GM12878 (cell line): ENCODE measurements at regions not wholly inside any gene's neighbourhood (a gene's known extent, or its start where the extent isn't known, plus 50 kb on each side); places are given as distances from the start of the nearest gene placed in this dataset.

Source experiments
- BCL3 ChIP-seq: IDR thresholded peaks from 2 replicates; pipeline ENCODE4 v1.6.1; 2011; ENCODE audit warnings: borderline replicate concordance, low read depth, mild to moderate bottlenecking, moderate library complexity, low read length; ENCODE audit not compliant: insufficient read depth, poor library complexity, severe bottlenecking
- EP300 ChIP-seq, 2 experiments: fragments of 150-350 bp in 1 of 2; IDR thresholded peaks; 2 replicates each; pipeline ENCODE4 v1.6.1; 2011 to 2012; ENCODE audit warnings: low read depth in 2 of 2, low read length in 2 of 2, borderline replicate concordance in 1 of 2, improper control_type of control experiment in 1 of 2, inconsistent platforms in 1 of 2; ENCODE audit not compliant: control insufficient read depth in 1 of 2
- EZH2 ChIP-seq: IDR thresholded peaks from 2 replicates; pipeline ENCODE4 v1.6.1; 2012; ENCODE audit warnings: low read depth, mild to moderate bottlenecking, control low read depth, inconsistent platforms, low read length, borderline replicate concordance; ENCODE audit not compliant: control insufficient read depth
- HDAC2 ChIP-seq: fragments of 200-600 bp; sonication (generic); IDR thresholded peaks from 2 replicates; pipeline ENCODE4 v1.6.1; 2017
- NFYB ChIP-seq: IDR thresholded peaks from 2 replicates; pipeline ENCODE4 v1.6.1; 2011; ENCODE audit warnings: low read depth, mild to moderate bottlenecking, low read length, improper control_type of control experiment, moderate library complexity; ENCODE audit not compliant: insufficient read depth
- POLR2A ChIP-seq: IDR thresholded peaks from 2 replicates; pipeline ENCODE4 v1.6.1; 2011; ENCODE audit warnings: low read depth, mild to moderate bottlenecking, low read length
- POLR2AphosphoS5 ChIP-seq: IDR thresholded peaks from 2 replicates; pipeline ENCODE4 v1.6.1; 2011; ENCODE audit warnings: mild to moderate bottlenecking, low read length, inconsistent platforms
- USF2 ChIP-seq: IDR thresholded peaks from 2 replicates; pipeline ENCODE4 v1.6.1; 2011; ENCODE audit warnings: low read depth, low read length, improper control_type of control experiment, borderline replicate concordance
- ZBTB11 ChIP-seq: fragments of 450-650 bp; formaldehyde crosslinking; IDR thresholded peaks from 2 replicates; pipeline ENCODE4 v1.5.0; 2022; ENCODE audit warnings: mild to moderate bottlenecking, missing genetic modification characterization

DNA sequence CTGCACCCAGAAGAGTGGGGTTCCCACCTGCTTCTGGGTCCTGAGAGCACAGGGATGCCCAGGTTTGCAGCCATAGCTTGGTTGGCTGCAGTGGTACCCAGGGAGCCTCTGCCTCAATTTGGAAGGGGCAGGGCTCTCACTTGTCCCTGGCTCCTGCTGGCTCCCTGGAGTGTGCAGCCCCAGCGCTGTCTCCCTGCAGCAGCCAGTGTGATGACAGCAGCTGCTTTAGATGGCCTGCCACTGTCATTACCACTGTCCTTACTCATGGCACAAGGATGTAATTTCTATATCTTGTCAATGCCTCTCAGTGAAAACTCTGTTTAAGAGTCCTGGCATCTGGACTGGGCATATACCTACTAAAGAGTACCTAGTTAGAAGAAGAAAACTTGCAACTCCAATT is 250.9 kb downstream of the KIF20B start:
- TF ChIP-seq POLR2AphosphoS5 (no peak), ZBTB11 (CRISPR knock-in tag) (no peak), BCL3 (no peak), HDAC2 (no peak), POLR2A (no peak), USF2 (no peak), EZH2 (no peak), EP300 (IDR thresholded peaks at IDR 0.05; ENCODE audit: borderline replicate concordance in 1 of 2, control insufficient read depth in 1 of 2, low read depth in 2 of 2, low read length in 2 of 2) (no peak), NFYB (no peak)
